ENCODE measurements at regions not wholly inside any gene's neighbourhood (a gene's known extent, or its start where the extent isn't known, plus 50 kb on each side); places are given as distances from the start of the nearest gene placed in this dataset.

GRCh38 chrX:82458207-82458754 lies 1049.8 kb upstream of the POU3F4 start:
- TF ChIP-seq, protein P1, sequence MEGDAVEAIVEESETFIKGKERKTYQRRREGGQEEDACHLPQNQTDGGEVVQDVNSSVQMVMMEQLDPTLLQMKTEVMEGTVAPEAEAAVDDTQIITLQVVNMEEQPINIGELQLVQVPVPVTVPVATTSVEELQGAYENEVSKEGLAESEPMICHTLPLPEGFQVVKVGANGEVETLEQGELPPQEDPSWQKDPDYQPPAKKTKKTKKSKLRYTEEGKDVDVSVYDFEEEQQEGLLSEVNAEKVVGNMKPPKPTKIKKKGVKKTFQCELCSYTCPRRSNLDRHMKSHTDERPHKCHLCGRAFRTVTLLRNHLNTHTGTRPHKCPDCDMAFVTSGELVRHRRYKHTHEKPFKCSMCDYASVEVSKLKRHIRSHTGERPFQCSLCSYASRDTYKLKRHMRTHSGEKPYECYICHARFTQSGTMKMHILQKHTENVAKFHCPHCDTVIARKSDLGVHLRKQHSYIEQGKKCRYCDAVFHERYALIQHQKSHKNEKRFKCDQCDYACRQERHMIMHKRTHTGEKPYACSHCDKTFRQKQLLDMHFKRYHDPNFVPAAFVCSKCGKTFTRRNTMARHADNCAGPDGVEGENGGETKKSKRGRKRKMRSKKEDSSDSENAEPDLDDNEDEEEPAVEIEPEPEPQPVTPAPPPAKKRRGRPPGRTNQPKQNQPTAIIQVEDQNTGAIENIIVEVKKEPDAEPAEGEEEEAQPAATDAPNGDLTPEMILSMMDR (IDR thresholded peaks at IDR 0.05): no peak
- TF ChIP-seq POLR2A (IDR thresholded peaks at IDR 0.05) (no peak), POLR2AphosphoS5 (IDR thresholded peaks at IDR 0.05) (no peak), EP300 (IDR thresholded peaks at IDR 0.05) (no peak)
